CD4-positive, alpha-beta T cell treated with Interleukin-10 for 1 hour (primary cell): ENCODE measurements at regions not wholly inside any gene's neighbourhood (a gene's known extent, or its start where the extent isn't known, plus 50 kb on each side); places are given as distances from the start of the nearest gene placed in this dataset.

Experiments
- DNase-seq: peaks from one replicate; pipeline ENCODE4 v3.0.0-alpha.2; 2020

GRCh38 chr1:67561704-67562113, 123.3 kb upstream of the GADD45A start:
- peak; percentile 74 for DNase-seq

GRCh38 chr1:67563684-67564083, 121.3 kb upstream of the GADD45A start:
- no peak for DNase-seq

- no peak for DNase-seq
Measured at GRCh38 chr1:67564193-67564592, 120.8 kb upstream of the GADD45A start.

- DNase-seq, result no peak
Measured at GRCh38 chr1:67566803-67567377, 118.1 kb upstream of the GADD45A start.

- no peak for DNase-seq
Measured at GRCh38 chr1:67570486-67571143, 114.4 kb upstream of the GADD45A start.

GRCh38 chr1:67571406-67571805, 113.6 kb upstream of the GADD45A start:
- no peak for DNase-seq

GRCh38 chr1:67571901-67572593, 113.0 kb upstream of the GADD45A start:
- no peak for DNase-seq

GRCh38 chr1:67572594-67573221, 112.3 kb upstream of the GADD45A start:
- no peak for DNase-seq

GRCh38 chr1:67573311-67573872, 111.6 kb upstream of the GADD45A start:
- no peak for DNase-seq

- no peak for DNase-seq
Measured at GRCh38 chr1:67574221-67574620, 110.8 kb upstream of the GADD45A start.

GRCh38 chr1:67575861-67576260, 109.1 kb upstream of the GADD45A start:
- no peak for DNase-seq

- no peak for DNase-seq
Measured at GRCh38 chr1:67576474-67576873, 108.5 kb upstream of the GADD45A start.

GRCh38 chr1:67577646-67578045, 107.4 kb upstream of the GADD45A start:
- DNase-seq, result no peak

GRCh38 chr1:67578397-67579020, 106.5 kb upstream of the GADD45A start:
- no peak for DNase-seq

- DNase-seq, result no peak
Measured at GRCh38 chr1:67579623-67580394, 105.2 kb upstream of the GADD45A start.

- DNase-seq, result no peak
Measured at GRCh38 chr1:67580691-67581403, 104.2 kb upstream of the GADD45A start.

- DNase-seq, result no peak
Measured at GRCh38 chr1:67582625-67583461, 102.2 kb upstream of the GADD45A start.

- no peak for DNase-seq
Measured at GRCh38 chr1:67583462-67583950, 101.5 kb upstream of the GADD45A start.

GRCh38 chr1:67584938-67585337, 100.1 kb upstream of the GADD45A start:
- DNase-seq, result no peak

- DNase-seq, result no peak
Measured at GRCh38 chr1:67586596-67586995, 98.4 kb upstream of the GADD45A start.
